ENCODE measurements at regions not wholly inside any gene's neighbourhood (a gene's known extent, or its start where the extent isn't known, plus 50 kb on each side); places are given as distances from the start of the nearest gene placed in this dataset.

DNA sequence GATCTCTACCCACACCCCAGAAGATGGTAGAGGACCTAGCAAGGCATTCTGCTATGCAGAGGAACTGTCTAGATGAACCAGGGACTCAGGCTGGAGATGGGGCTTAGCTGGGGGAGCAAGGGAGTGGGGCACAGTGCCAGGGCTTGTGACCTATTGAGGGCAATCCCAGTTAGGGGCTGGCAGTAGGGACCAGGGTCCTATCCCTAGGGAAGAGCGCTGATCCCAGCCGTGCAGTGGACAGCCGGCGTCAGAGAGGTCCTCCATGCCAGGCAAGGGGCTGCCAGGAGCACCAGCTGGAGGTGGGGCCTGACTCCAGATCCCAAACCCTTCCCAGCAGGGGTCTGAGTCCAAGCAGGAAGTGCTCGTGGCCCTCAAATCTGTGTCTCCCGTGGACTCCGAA, 52.7 kb upstream of the NEURL1B start:
- TF ChIP-seq, protein P1, sequence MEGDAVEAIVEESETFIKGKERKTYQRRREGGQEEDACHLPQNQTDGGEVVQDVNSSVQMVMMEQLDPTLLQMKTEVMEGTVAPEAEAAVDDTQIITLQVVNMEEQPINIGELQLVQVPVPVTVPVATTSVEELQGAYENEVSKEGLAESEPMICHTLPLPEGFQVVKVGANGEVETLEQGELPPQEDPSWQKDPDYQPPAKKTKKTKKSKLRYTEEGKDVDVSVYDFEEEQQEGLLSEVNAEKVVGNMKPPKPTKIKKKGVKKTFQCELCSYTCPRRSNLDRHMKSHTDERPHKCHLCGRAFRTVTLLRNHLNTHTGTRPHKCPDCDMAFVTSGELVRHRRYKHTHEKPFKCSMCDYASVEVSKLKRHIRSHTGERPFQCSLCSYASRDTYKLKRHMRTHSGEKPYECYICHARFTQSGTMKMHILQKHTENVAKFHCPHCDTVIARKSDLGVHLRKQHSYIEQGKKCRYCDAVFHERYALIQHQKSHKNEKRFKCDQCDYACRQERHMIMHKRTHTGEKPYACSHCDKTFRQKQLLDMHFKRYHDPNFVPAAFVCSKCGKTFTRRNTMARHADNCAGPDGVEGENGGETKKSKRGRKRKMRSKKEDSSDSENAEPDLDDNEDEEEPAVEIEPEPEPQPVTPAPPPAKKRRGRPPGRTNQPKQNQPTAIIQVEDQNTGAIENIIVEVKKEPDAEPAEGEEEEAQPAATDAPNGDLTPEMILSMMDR (IDR thresholded peaks at IDR 0.05) = no peak
- TF ChIP-seq POLR2A (IDR thresholded peaks at IDR 0.05) = no peak
